NCI-H1417 treated with DMSO at 0.1 percent for 48 hours (cell line): ENCODE measurements at regions not wholly inside any gene's neighbourhood (a gene's known extent, or its start where the extent isn't known, plus 50 kb on each side); places are given as distances from the start of the nearest gene placed in this dataset.

Source experiments
- DNase-seq: peaks from one replicate; lab custom pipeline; 2025; lab: John Stamatoyannopoulos, UW

DNA sequence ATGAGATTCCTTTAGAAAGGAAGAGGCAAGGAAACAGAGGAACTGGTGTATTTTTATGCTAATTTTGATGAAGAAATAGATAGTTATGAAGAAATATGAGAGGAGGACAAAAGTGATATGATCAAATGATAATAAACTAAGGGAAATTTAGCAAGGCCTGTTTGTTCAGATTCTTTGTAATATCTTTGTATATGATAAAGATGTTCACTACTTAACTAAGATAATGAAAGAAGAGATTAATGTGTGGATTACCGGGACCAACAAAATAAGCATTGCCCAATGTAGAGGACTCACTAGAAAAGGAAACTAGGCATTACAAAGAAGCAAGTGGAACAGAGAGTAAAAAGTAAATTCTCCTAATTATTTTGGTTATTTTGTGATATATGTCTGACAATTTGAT, 99.0 kb upstream of the FIGN start:
- no peak for DNase-seq

DNA sequence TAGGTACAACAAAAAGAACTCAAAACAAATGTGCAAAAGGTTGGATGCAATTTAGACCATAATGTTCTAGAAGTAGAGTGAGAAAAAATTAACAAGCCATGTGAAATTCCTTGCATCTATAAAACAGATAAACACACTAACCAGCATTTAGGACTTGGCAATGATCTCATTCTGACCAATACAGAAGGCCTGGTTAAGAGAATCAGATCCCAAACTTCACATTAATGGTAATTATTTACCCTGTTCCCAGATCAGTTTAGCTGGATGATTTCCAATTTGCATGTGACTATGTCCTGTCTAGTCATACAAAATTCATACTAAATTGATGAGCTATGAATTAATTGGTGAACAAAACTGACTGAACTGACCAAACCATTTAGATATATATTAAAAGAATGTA, 98.4 kb upstream of the FIGN start:
- DNase-seq = no peak

DNA sequence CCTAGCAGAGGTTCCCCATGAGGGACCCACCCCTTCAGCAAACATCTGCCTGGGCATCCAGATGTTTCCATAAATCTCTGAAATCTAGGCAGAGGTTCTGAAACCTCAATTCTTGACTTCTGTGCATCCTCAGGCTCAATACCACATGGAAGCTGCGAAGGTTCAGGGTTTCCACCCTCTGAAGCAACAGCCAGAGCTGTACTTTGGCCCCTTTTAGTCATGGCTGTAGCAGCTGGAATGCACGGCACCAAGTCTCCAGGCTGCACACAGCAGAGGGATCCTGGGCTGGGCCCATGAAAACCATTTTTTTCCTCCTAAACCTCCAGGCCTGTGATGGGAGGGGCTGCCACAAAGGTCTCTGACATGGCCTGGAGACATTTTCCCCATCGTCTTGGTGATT, 93.0 kb upstream of the FIGN start:
- DNase-seq = no peak

DNA sequence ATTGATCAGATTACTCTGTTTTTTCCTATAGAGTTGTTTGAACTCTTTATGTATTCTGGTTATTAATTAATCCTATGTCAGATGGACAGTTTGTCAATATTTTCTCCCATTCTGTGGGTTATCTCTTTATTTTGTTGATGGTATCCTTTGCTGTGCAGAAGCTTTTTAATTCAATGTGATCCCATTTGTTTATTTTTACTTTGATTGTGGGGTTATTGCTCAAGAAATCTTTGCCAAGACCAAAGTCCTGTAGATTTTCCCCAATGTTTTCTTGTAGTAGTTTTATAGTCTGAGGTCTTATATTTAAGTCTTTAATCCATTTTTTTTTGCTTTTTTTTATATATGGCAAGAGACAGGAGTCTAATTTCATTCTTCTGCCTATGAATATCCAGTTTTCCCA, 86.2 kb upstream of the FIGN start:
- no peak for DNase-seq

DNA sequence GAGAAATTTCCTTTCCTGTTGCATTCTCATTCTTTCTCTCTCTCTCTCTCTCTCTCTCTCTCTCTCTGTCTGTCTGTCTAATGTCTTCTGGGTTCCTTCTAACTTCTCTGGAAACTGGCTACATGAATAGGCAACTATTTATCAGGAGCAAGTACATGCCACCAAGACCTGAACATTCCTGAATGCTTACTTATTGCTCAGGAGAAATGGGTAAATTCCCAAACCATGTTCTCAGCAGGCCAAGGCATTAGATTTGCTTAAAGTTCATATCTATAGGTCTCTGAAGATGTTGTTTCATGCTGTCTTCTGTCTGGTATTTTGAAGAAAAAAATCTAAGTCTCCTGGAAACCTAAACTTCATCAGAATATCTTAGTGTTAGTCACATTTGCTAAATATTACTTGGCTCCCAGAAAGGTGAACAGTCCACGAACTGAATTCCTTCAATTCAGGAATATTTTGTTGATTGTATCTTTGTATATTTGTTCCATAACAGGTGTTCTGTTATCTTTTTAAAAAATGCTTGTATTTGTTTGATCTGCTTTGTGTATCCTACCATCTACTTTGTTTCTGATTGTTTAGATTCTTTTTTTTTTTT, 77.2 kb upstream of the FIGN start:
- DNase-seq = no peak

DNA sequence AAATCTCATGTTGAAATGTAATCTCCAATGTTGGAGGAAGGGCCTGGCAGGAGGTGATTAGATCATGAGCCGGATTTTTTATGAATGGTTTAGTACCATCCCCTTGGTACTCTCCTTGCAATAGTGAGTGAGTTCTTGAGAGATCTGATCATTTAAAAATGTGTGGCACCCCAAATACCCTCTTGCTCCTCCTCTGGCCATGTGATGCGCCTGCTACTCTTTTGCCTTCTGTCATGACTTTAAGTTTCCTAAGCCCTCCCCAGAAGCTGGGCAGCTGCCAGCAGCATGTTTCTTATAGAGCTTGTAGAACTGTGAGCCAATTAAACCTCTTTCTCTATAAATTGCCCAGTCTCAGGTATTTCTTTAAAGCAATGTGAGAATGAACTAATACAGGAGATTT, 72.6 kb upstream of the FIGN start:
- no peak for DNase-seq

DNA sequence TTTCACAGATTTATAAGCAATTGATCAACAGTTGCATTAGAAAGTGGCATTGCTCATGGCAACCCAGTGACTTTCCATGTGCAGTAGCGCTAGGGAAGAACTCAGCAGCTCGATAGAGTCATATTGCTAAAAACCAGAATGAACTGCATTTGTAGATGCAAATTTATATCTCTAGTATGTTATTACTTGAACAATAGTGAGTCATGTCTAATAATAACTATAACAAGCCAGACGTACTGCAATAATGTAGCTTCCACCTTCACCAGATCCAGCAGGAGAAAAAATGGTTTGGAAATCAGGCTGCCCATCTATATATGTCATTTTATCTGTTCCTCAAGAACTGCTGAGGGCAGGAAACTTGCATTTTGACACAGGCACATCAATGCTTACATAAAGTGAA, 66.5 kb upstream of the FIGN start:
- no peak for DNase-seq

DNA sequence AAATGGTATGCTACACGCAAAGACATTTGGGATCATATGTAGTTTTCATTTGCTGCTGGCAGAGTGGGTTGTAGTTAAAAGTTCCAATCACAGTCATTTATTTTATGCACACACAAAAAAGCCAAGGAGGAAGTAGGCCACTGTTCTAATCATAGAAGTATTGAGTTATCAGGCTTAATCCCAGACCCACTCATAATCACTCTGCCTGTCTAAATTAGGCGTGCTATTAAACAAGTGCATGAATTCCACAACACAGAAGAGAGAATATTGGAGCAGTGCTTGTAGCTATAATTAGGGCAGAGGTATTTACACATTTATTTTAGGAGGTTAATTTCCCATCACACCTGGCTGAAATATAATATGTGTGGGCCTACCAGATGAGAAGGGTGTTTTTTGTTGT, 65.7 kb upstream of the FIGN start:
- DNase-seq = no peak

DNA sequence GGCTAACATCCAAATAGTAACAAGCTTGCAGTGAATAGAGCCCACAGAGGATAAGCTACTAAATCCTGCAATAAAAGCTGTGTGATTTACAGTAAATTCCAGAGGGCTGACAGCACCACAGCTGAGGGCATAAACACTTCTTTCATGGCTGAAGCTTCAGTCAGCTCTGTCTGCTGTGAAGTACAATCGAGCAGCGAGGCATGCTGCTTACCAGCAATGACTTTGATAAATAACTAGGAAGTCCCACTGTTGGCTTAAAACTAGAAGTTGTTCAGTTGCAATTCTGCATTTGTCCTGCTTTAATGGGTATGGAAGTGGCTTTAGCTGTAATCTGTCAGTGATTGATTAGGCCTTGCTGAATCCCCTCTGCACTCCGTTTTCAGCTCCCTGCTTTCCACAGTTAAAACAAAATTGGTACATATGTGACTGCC, 65.2 kb upstream of the FIGN start:
- no peak for DNase-seq

DNA sequence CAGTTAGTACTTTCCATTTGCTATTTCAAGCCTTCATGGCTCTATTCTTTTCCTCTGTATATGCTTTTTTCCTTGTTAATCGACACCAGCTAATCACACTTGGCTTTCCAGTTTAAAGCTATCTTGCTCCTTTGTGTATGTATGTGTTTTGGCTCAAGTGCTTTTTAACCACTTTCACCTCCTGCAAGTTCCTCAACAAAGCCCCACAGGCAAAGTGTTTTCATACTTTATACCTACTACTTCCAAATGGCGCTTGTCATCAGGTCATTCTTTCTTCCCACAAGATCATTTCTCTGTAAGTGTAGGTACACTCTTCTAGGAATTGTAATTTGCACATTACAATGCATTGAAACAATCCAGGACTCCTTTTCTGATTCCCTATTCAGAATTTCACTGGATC, 64.0 kb upstream of the FIGN start:
- no peak for DNase-seq

DNA sequence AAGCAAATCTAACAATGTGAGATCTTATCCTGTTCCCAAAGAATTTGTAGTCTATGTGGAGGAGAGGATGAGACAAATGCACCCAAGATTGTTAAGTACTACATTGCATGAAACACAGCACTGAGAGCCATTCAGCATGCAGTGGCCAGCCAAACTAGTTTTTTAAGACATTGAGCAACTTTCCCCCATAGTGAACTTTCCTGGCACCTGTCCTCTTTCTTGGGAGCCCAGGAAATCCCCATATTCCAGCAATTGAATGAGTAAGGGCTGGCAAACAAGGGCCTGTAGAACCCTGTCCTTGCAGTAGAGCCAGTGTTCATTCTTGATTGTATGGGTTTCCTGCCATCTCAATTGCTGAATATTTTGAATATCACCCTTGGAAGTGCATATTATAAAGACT, 58.8 kb upstream of the FIGN start:
- no peak for DNase-seq
